SK-N-SH (cell line): ENCODE measurements at regions not wholly inside any gene's neighbourhood (a gene's known extent, or its start where the extent isn't known, plus 50 kb on each side); places are given as distances from the start of the nearest gene placed in this dataset.

Source experiments
- CTCF ChIA-PET: fragments of 300-600, 350-600 bp; formaldehyde crosslinking; extraction: SDS; loops from one replicate; lab custom pipeline; 2021; lab: Yijun Ruan, JAX
- POLR2A ChIA-PET: fragments of 350-600 bp; sonication (Branson Sonifier 250); formaldehyde crosslinking; extraction: SDS; loops from one replicate; lab custom pipeline; 2020; ENCODE audit warnings: antibody characterized with exemption, inconsistent platforms; lab: Yijun Ruan, JAX
- DNase-seq: peaks from one replicate; pipeline ENCODE4 v3.0.0; 2012
- H2AFZ ChIP-seq: fragments of 200-600 bp; sonication (generic); 2 replicates; pipeline ENCODE4 v1.8.1; 2016; ENCODE audit warnings: antibody characterized with exemption, mild to moderate bottlenecking, low read depth
- H3F3A ChIP-seq: fragments of 200-600 bp; sonication (generic); replicated peaks from 2 replicates; pipeline ENCODE3; 2016; ENCODE audit warnings: antibody characterized with exemption, mild to moderate bottlenecking; ENCODE audit not compliant: insufficient read depth
- H3K27ac ChIP-seq, 2 experiments: fragments of 200-500 bp in 1 of 2; fragments of 200-600 bp in 1 of 2; sonication (Bioruptor generic) in 1 of 2; sonication (generic), shearing (Covaris generic) in 1 of 2; 2 replicates each; pipeline versions ENCODE4 v1.5.1 to v1.6.1; 2014 to 2016; ENCODE audit warnings: low read depth in 2 of 2, inconsistent platforms in 1 of 2, low read length in 1 of 2, mild to moderate bottlenecking in 1 of 2, mixed read lengths in 1 of 2
- H3K27me3 ChIP-seq: fragments of 200-600 bp; sonication (generic), shearing (Covaris generic); 2 replicates; pipeline ENCODE4 v1.6.1; 2016; ENCODE audit warnings: mixed run types; ENCODE audit not compliant: insufficient read depth
- H3K36me3 ChIP-seq, 2 experiments: fragments of 200-500 bp in 1 of 2; fragments of 200-600 bp in 1 of 2; sonication (Bioruptor generic) in 1 of 2; sonication (generic) in 1 of 2; replicated peaks in 1 of 2; 2 replicates each; pipeline versions ENCODE3 to v1.5.1; 2014 to 2016; ENCODE audit warnings: low read length in 1 of 2, mild to moderate bottlenecking in 1 of 2; ENCODE audit not compliant: insufficient read depth in 2 of 2, control insufficient read depth in 1 of 2
- H3K4me1 ChIP-seq, 2 experiments: fragments of 200-500 bp in 1 of 2; fragments of 200-600 bp in 1 of 2; sonication (Bioruptor generic) in 1 of 2; sonication (generic), shearing (Covaris generic) in 1 of 2; 2 replicates each; pipeline versions ENCODE4 v1.5.1 to v1.6.1; 2014 to 2016; ENCODE audit warnings: low read depth in 1 of 2, low read length in 1 of 2, mixed run types in 1 of 2; ENCODE audit not compliant: insufficient read depth in 2 of 2, control insufficient read depth in 1 of 2
- H3K4me2 ChIP-seq: fragments of 200-600 bp; sonication (generic), shearing (Covaris generic); 2 replicates; pipeline ENCODE4 v1.6.1; 2017; ENCODE audit warnings: mixed run types
- H3K4me3 ChIP-seq, 2 experiments: fragments of 200-500 bp in 1 of 2; fragments of 200-600 bp in 1 of 2; sonication (Bioruptor generic) in 1 of 2; sonication (generic), shearing (Covaris generic) in 1 of 2; 2 replicates each; pipeline versions ENCODE4 v1.5.1 to v1.8.1; 2014 to 2016; ENCODE audit warnings: low read depth in 2 of 2, inconsistent platforms in 1 of 2, low read length in 1 of 2, mild to moderate bottlenecking in 1 of 2, mixed read lengths in 1 of 2, moderate library complexity in 1 of 2
- H3K79me2 ChIP-seq: fragments of 200-600 bp; sonication (generic); 2 replicates; pipeline ENCODE4 v1.8.1; 2017; ENCODE audit warnings: mild to moderate bottlenecking; ENCODE audit not compliant: insufficient read depth
- H3K9ac ChIP-seq: fragments of 200-600 bp; sonication (generic); 2 replicates; pipeline ENCODE4 v1.6.1; 2017; ENCODE audit warnings: mixed run types
- H3K9me2 ChIP-seq: fragments of 200-600 bp; sonication (generic); 2 replicates; pipeline ENCODE4 v1.6.1; 2017; ENCODE audit warnings: mixed run types
- H3K9me3 ChIP-seq: fragments of 200-600 bp; sonication (generic); 2 replicates; pipeline ENCODE4 v1.6.1; 2017; ENCODE audit warnings: mixed run types, mild to moderate bottlenecking, moderate library complexity
- H4K20me1 ChIP-seq: fragments of 200-600 bp; sonication (generic); 2 replicates; pipeline ENCODE4 v1.6.1; 2017; ENCODE audit warnings: mild to moderate bottlenecking, mixed run types; ENCODE audit not compliant: insufficient read depth
- CHD2 ChIP-seq: fragments of 150-350 bp; IDR thresholded peaks from 2 replicates; pipeline ENCODE4 v1.6.1; 2018; ENCODE audit warnings: low read length; ENCODE audit not compliant: partially characterized antibody
- EP300 ChIP-seq, 2 experiments: IDR thresholded peaks; 2 replicates each; pipeline versions ENCODE4 v1.4.0 to v1.6.1; 2012; ENCODE audit warnings: borderline replicate concordance in 1 of 2, low read depth in 1 of 2, low read length in 1 of 2
- EZH2phosphoT487 ChIP-seq: fragments of 200-600 bp; sonication (generic); IDR thresholded peaks from 2 replicates; pipeline ENCODE4 v1.6.1; 2017; ENCODE audit warnings: low read depth, mixed run types, mild to moderate bottlenecking, antibody characterized with exemption, moderate library complexity, borderline replicate concordance
- FOSL2 ChIP-seq: IDR thresholded peaks from 2 replicates; pipeline ENCODE4 v1.4.0; 2012; ENCODE audit warnings: low read depth, mild to moderate bottlenecking, moderate library complexity, borderline replicate concordance
- FOXM1 ChIP-seq: IDR thresholded peaks from 2 replicates; pipeline ENCODE4 v1.4.0; 2012; ENCODE audit warnings: low read depth, mild to moderate bottlenecking
- GATA2 ChIP-seq: sonication (generic); formaldehyde crosslinking; IDR thresholded peaks from 2 replicates; pipeline ENCODE4 v1.5.0; 2020; ENCODE audit warnings: mild to moderate bottlenecking, missing genetic modification reagents
- NFIC ChIP-seq: IDR thresholded peaks from 2 replicates; pipeline ENCODE4 v1.4.0; 2012; ENCODE audit warnings: borderline replicate concordance
- NRF1 ChIP-seq: IDR thresholded peaks from 2 replicates; pipeline ENCODE4 v1.6.1; 2012; ENCODE audit warnings: low read depth, mild to moderate bottlenecking, low read length
- POLR2AphosphoS5 ChIP-seq: IDR thresholded peaks from 2 replicates; pipeline ENCODE4 v1.6.1; 2012; ENCODE audit warnings: low read depth, low read length
- RAD21 ChIP-seq: IDR thresholded peaks from 2 replicates; pipeline ENCODE4 v1.6.1; 2012; ENCODE audit warnings: mild to moderate bottlenecking, low read length
- RCOR1 ChIP-seq: fragments of 150-350 bp; IDR thresholded peaks from 2 replicates; pipeline ENCODE4 v1.6.1; 2017; ENCODE audit warnings: antibody characterized with exemption, low read length
- RXRA ChIP-seq: IDR thresholded peaks from 2 replicates; pipeline ENCODE4 v1.4.0; 2012; ENCODE audit warnings: low read depth, mild to moderate bottlenecking, borderline replicate concordance
- SMC3 ChIP-seq: IDR thresholded peaks from 2 replicates; pipeline ENCODE4 v1.6.1; 2012; ENCODE audit warnings: low read depth, low read length, improper control_type of control experiment
- TAF1 ChIP-seq: IDR thresholded peaks from 2 replicates; pipeline ENCODE4 v1.6.1; 2012; ENCODE audit warnings: low read depth, mild to moderate bottlenecking, low read length, moderate library complexity, borderline replicate concordance
- WGBS: methylation state at CpG from one replicate; pipeline ENCODE4 v1.1.6; 2017; ENCODE audit warnings: low lambda C conversion rate; 5-methylcytosine and 5-hydroxymethylcytosine counted together
- TF ChIP-seq, protein P1 (sequence below): IDR thresholded peaks from 2 replicates; pipeline ENCODE4 v1.4.0; 2012; ENCODE audit warnings: low read depth, borderline replicate concordance
- TF ChIP-seq, protein P2 (sequence below): IDR thresholded peaks from 2 replicates; pipeline ENCODE4 v1.4.0; 2012; ENCODE audit warnings: low read depth, borderline replicate concordance
- TF ChIP-seq, protein P3 (sequence below): fragments of 150-350 bp; IDR thresholded peaks from 2 replicates; pipeline ENCODE4 v1.6.1; 2016; ENCODE audit warnings: mild to moderate bottlenecking, low read depth, low read length

DNA sequence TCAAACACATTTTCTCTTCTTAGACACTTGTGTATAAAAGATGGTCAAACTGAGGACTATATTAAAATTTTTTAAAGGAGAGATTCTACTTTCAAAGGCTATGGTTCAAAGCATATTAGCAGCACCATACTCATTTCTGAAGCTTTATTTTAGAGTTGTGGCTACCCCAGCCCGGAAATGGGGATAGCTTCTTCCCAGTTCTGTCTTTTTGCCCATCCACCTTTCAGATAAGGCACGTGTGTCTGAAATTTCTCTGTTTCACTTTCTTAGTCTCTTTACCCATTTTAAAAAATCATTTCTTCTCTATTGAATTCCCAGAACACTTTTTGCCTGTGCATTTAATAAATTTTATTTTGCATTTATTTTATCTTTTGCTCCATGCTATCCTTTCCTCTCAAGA lies 431.5 kb downstream of the RNF144A start:
- Histone ChIP-seq H3F3A (no peaks in the 10 kb centered on the region), H3K4me1 (no peaks in the 10 kb centered on the region), H2AFZ (no peak overlapping the region), H3K36me3 (no peaks in the 10 kb centered on the region), H3K27ac (no peak overlapping the region), H3K9me3 (no peaks in the 10 kb centered on the region), H3K4me3 (no peak overlapping the region), H3K27me3 (no peaks in the 10 kb centered on the region), H4K20me1 (no peaks in the 10 kb centered on the region), H3K9ac (no peak overlapping the region), H3K9me2 (no peaks in the 10 kb centered on the region), H3K79me2 (no peaks in the 10 kb centered on the region), H3K4me2 (no peak overlapping the region)
- POLR2A ChIA-PET = no interaction called here
- CTCF ChIA-PET = no interaction called here
- 16% methylated on average over 2 of the region's 2 CpGs for WGBS
- DNase-seq = no peak
- TF ChIP-seq, protein P1, sequence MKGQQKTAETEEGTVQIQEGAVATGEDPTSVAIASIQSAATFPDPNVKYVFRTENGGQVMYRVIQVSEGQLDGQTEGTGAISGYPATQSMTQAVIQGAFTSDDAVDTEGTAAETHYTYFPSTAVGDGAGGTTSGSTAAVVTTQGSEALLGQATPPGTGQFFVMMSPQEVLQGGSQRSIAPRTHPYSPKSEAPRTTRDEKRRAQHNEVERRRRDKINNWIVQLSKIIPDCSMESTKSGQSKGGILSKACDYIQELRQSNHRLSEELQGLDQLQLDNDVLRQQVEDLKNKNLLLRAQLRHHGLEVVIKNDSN = no peak
- TF ChIP-seq GATA2 (no peak), FOSL2 (no peak), POLR2AphosphoS5 (no peak)
- TF ChIP-seq, protein P2, sequence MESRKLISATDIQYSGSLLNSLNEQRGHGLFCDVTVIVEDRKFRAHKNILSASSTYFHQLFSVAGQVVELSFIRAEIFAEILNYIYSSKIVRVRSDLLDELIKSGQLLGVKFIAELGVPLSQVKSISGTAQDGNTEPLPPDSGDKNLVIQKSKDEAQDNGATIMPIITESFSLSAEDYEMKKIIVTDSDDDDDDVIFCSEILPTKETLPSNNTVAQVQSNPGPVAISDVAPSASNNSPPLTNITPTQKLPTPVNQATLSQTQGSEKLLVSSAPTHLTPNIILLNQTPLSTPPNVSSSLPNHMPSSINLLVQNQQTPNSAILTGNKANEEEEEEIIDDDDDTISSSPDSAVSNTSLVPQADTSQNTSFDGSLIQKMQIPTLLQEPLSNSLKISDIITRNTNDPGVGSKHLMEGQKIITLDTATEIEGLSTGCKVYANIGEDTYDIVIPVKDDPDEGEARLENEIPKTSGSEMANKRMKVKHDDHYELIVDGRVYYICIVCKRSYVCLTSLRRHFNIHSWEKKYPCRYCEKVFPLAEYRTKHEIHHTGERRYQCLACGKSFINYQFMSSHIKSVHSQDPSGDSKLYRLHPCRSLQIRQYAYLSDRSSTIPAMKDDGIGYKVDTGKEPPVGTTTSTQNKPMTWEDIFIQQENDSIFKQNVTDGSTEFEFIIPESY = no peak

DNA sequence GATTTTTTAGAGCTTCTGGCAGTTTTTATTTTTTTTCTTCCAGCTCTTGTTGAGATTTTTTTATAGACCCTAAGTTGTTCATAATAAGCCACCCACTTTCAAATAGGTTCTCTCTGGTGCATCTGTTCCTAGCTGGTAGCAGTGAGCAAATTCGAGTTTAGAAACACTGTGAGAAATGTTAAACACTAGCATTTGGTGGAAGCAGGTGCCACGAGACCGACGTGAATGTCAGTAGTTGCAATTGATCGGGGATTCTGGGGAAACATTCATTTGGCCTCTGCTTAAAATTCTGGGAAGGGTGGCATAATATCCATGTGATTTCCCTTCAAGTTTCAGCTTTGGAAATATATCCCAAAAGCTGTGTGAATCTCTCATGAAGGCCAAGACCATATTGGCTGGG lies 435.0 kb downstream of the RNF144A start:
- CTCF ChIA-PET = interaction anchor here (0.6 kb wide), 1 partner anchor 51 kb away, joined by 3 read pairs; no protein-coding TSS in a partner anchor
- Histone ChIP-seq H3K9me3 (no peaks in the 10 kb centered on the region), H3K79me2 (no peaks in the 10 kb centered on the region), H3K9me2 (no peaks in the 10 kb centered on the region), H4K20me1 (no peaks in the 10 kb centered on the region), H3K27ac (no peak overlapping the region), H3K9ac (no peak overlapping the region), H3K36me3 (no peaks in the 10 kb centered on the region), H3K27me3 (no peaks in the 10 kb centered on the region), H3F3A (no peaks in the 10 kb centered on the region), H3K4me1 (no peaks in the 10 kb centered on the region), H3K4me2 (no peak overlapping the region), H2AFZ (no peak overlapping the region), H3K4me3 (no peak overlapping the region)
- no peak for DNase-seq
- POLR2A ChIA-PET = no interaction called here
- TF ChIP-seq SMC3 = no peak
- 57% methylated on average over 5 of the region's 5 CpGs for WGBS

DNA sequence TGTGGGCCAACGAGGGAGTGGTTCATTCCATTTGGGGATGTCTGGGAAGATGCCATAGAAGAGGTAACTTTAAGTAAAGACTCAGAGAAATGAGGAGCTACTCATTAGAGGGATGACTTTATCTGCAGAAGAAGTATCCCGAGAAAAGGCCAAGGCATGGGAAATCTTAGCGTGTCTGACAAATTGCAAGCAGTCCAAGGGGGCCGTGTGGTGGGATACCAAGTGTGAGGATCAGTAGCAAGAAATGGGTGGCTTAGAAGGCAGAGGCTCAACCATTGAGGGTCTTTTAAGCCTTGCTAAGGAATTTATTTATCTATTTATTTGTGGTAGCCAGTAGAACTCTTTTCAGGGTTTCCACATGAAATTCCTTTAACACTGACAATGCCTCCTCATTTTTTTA lies 436.4 kb downstream of the RNF144A start:
- no peaks in the 10 kb centered on the region for H3K4me1 ChIP-seq
- H4K20me1 ChIP-seq = no peaks in the 10 kb centered on the region
- H3K9me2 ChIP-seq = no peaks in the 10 kb centered on the region
- H3K4me3 ChIP-seq = no peak overlapping the region
- H3K9me3 ChIP-seq = no peaks in the 10 kb centered on the region
- 40% methylated on average over 4 of the region's 4 CpGs for WGBS
- ChIA-PET CTCF (no interaction called here), POLR2A (no interaction called here)
- H3K36me3 ChIP-seq = no peaks in the 10 kb centered on the region
- H3K4me2 ChIP-seq = no peak overlapping the region
- H3F3A ChIP-seq = no peaks in the 10 kb centered on the region
- no peak for DNase-seq
- no peak overlapping the region for H3K9ac ChIP-seq
- H3K79me2 ChIP-seq = no peaks in the 10 kb centered on the region
- H3K27ac ChIP-seq = no peak overlapping the region
- no peak overlapping the region for H2AFZ ChIP-seq
- no peaks in the 10 kb centered on the region for H3K27me3 ChIP-seq
- no peak for TF ChIP-seq RAD21
- TF ChIP-seq NFIC = no peak
- no peak for TF ChIP-seq TAF1
- no peak for TF ChIP-seq RXRA
- no peak for TF ChIP-seq FOSL2
- TF ChIP-seq EZH2phosphoT487 = no peak
- no peak for TF ChIP-seq CHD2
- TF ChIP-seq, protein P1 = no peak
- no peak for TF ChIP-seq FOXM1
- TF ChIP-seq, protein P3, sequence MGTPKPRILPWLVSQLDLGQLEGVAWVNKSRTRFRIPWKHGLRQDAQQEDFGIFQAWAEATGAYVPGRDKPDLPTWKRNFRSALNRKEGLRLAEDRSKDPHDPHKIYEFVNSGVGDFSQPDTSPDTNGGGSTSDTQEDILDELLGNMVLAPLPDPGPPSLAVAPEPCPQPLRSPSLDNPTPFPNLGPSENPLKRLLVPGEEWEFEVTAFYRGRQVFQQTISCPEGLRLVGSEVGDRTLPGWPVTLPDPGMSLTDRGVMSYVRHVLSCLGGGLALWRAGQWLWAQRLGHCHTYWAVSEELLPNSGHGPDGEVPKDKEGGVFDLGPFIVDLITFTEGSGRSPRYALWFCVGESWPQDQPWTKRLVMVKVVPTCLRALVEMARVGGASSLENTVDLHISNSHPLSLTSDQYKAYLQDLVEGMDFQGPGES = no peak
- TF ChIP-seq RCOR1 = no peak
- no peak for TF ChIP-seq NRF1
- TF ChIP-seq EP300 (IDR thresholded peaks at IDR 0.05; ENCODE audit: borderline replicate concordance in 1 of 2, low read depth in 1 of 2, low read length in 1 of 2) = no peak
- no peak for TF ChIP-seq POLR2AphosphoS5
